ENCODE measurements at regions not wholly inside any gene's neighbourhood (a gene's known extent, or its start where the extent isn't known, plus 50 kb on each side); places are given as distances from the start of the nearest gene placed in this dataset.

DNA sequence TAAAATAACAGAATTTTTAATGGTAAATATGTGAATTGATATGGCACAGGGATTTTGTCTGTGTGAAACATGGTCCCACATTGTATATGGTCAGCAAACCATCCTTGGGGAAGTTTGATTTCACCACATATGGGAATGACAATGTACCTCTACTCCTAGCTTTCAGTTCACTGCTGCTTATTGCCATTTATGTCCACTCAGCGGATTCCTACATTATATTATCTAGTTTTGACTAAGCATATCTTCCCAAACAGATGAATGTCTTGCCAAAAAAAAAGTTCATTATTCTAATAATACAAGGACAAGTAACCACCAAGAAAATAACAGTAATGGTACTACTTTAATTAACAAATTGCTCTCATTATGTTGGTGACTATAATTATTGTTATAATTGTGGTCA, 1521.6 kb downstream of the MAT2B start:
- Histone ChIP-seq H3K4me1 (no peaks in the 10 kb centered on the region), H3K4me3 (no peak overlapping the region), H3K27ac (no peak overlapping the region), H3K27me3 (no peaks in the 10 kb centered on the region), H3K9me3 (no peaks in the 10 kb centered on the region), H3K36me3 (no peaks in the 10 kb centered on the region)
- no peak for TF ChIP-seq POLR2A (IDR thresholded peaks at IDR 0.05)
- TF ChIP-seq, protein P1, sequence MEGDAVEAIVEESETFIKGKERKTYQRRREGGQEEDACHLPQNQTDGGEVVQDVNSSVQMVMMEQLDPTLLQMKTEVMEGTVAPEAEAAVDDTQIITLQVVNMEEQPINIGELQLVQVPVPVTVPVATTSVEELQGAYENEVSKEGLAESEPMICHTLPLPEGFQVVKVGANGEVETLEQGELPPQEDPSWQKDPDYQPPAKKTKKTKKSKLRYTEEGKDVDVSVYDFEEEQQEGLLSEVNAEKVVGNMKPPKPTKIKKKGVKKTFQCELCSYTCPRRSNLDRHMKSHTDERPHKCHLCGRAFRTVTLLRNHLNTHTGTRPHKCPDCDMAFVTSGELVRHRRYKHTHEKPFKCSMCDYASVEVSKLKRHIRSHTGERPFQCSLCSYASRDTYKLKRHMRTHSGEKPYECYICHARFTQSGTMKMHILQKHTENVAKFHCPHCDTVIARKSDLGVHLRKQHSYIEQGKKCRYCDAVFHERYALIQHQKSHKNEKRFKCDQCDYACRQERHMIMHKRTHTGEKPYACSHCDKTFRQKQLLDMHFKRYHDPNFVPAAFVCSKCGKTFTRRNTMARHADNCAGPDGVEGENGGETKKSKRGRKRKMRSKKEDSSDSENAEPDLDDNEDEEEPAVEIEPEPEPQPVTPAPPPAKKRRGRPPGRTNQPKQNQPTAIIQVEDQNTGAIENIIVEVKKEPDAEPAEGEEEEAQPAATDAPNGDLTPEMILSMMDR (IDR thresholded peaks at IDR 0.05 in 4 of 5, conservative IDR thresholded peaks at IDR 0.05 in 1 of 5): no peak
- DNase-seq (no peak), ATAC-seq (no peak)
- in situ Hi-C loops (cut with MboI; ENCODE audit: low sequenced_read_pairs in 4 of 4) (no loop called here), intact Hi-C loops (cut with DNase I; ENCODE audit: low total_unique reads) (no loop called here)

DNA sequence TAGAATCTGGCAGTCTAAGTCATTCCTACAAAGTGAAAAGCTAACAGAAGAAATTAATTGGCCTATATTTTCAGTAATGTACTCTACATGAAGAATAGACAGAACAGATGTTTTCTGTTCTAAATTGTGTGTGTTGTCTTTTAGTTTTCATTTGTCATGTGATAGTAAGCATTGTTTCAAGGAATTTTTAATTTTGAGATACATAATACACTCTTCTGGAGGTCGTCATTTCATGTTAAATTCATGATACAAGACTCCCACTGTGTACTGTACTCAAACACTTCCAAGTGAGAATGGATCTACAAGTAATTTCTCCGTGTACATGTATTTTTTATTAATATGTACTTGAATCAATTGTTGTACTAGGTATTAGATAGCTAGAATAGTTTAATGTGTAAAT, 1522.9 kb downstream of the MAT2B start:
- ATAC-seq (no peak), DNase-seq (no peak)
- in situ Hi-C loops (cut with MboI; ENCODE audit: low sequenced_read_pairs in 4 of 4) (no loop called here), intact Hi-C loops (cut with DNase I; ENCODE audit: low total_unique reads) (no loop called here)
- H3K36me3 ChIP-seq: no peaks in the 10 kb centered on the region
- H3K4me1 ChIP-seq: no peaks in the 10 kb centered on the region
- H3K27ac ChIP-seq: no peak overlapping the region
- no peak for TF ChIP-seq POLR2A (IDR thresholded peaks at IDR 0.05)
- TF ChIP-seq, protein P1 (IDR thresholded peaks at IDR 0.05 in 4 of 5, conservative IDR thresholded peaks at IDR 0.05 in 1 of 5): no peak
- H3K4me3 ChIP-seq: no peak overlapping the region
- H3K9me3 ChIP-seq: no peaks in the 10 kb centered on the region
- no peaks in the 10 kb centered on the region for H3K27me3 ChIP-seq

DNA sequence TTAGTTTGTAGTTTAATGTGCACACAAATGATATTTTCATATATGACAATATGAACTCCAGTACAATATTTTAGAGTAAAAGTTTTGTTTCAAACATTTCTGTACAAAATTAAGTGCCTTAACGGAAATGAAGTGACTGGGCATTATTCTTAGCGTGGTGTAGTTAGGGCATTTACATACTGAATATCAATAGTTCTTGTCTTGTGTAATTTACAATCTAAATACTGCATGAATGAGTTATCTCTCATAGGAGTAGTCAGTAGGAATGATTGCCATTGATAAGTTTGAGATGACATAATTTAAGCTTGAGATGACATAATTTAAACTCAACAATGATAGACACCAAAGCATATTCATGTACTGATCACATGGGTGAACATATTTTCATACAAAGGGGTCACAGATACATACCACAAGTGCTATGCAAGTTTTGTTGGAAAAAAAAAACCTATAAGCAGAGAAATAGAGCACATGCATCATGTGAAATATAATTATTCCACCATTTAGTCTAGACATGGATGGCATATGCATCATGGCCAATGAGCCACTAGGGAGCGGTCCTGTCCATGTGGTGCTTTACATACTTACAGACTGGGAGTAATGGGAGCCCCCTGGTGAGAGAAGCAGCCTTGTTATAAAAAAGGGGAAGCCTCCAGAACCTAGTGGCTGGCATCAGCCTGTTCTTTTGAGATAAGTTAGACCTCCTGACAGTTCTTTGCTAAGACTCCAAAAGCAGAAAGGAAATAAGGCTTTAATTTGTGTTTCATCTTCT, 1523.9 kb downstream of the MAT2B start:
- Histone ChIP-seq H3K4me3 (no peak overlapping the region), H3K36me3 (no peaks in the 10 kb centered on the region), H3K27me3 (no peaks in the 10 kb centered on the region), H3K4me1 (no peaks in the 10 kb centered on the region), H3K9me3 (no peaks in the 10 kb centered on the region), H3K27ac (no peak overlapping the region)
- ATAC-seq: no peak
- in situ Hi-C loops (cut with MboI; ENCODE audit: low sequenced_read_pairs in 4 of 4) (no loop called here), intact Hi-C loops (cut with DNase I; ENCODE audit: low total_unique reads) (no loop called here)
- TF ChIP-seq, protein P1 (IDR thresholded peaks at IDR 0.05 in 4 of 5, conservative IDR thresholded peaks at IDR 0.05 in 1 of 5): no peak
- TF ChIP-seq POLR2A (IDR thresholded peaks at IDR 0.05): no peak
- DNase-seq: no peak

DNA sequence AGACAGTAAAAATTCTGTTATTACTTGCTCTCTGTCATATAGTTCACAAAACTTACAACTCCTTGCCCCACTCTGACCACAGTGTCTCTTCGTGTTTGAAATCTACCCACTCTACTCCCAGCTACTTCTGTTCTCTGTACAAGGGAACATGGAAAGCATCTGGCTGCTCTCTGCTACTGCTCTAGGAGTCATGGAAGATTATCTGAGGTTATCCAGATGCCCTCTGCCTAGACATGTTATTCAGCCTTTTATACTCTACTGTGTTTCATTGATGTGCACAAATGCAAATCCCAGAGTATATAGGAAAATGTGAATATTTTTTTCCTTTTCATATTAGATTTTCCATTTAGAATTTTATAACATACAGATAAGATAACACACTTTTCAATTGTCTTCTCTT, 1525.6 kb downstream of the MAT2B start:
- in situ Hi-C loops (cut with MboI; ENCODE audit: low sequenced_read_pairs in 4 of 4) (no loop called here), intact Hi-C loops (cut with DNase I; ENCODE audit: low total_unique reads) (no loop called here)
- Histone ChIP-seq H3K4me3 (no peak overlapping the region), H3K4me1 (no peaks in the 10 kb centered on the region), H3K27me3 (no peaks in the 10 kb centered on the region), H3K27ac (no peak overlapping the region), H3K9me3 (no peaks in the 10 kb centered on the region), H3K36me3 (no peaks in the 10 kb centered on the region)
- TF ChIP-seq, protein P1 (IDR thresholded peaks at IDR 0.05 in 4 of 5, conservative IDR thresholded peaks at IDR 0.05 in 1 of 5): no peak
- no peak for TF ChIP-seq POLR2A (IDR thresholded peaks at IDR 0.05)
- DNase-seq: no peak
- ATAC-seq: no peak

DNA sequence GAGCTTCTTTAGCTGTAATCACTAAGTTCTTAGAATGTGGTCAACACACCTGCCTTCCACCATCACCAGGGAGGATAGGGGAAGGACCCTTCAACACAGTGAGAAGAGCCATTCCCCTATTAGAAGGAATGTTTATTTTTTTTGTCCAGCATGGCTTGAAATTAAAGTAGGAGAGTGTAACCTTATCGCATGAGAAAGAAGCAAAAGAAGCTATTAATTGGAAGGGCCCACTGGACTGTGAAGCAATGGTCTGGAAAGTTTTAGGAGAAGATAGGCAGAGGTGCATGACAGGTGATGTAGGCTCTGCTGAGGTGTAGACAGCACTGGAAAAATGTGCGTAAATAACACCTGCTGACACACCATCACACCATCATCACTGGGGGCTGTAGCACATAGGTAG, 1526.0 kb downstream of the MAT2B start:
- DNase-seq (no peak), ATAC-seq (no peak)
- in situ Hi-C loops (cut with MboI; ENCODE audit: low sequenced_read_pairs in 4 of 4): no loop called here
- Histone ChIP-seq H3K9me3 (no peaks in the 10 kb centered on the region), H3K27me3 (no peaks in the 10 kb centered on the region), H3K4me3 (no peak overlapping the region), H3K4me1 (no peaks in the 10 kb centered on the region), H3K36me3 (no peaks in the 10 kb centered on the region), H3K27ac (no peak overlapping the region)
- intact Hi-C loops (cut with DNase I; ENCODE audit: low total_unique reads): no loop called here
- TF ChIP-seq, protein P1 (IDR thresholded peaks at IDR 0.05 in 4 of 5, conservative IDR thresholded peaks at IDR 0.05 in 1 of 5): no peak
- TF ChIP-seq POLR2A (IDR thresholded peaks at IDR 0.05): no peak

All from gastrocnemius medialis (tissue), 4 donors.